T-cell (primary cell): ENCODE measurements at regions not wholly inside any gene's neighbourhood (a gene's known extent, or its start where the extent isn't known, plus 50 kb on each side); places are given as distances from the start of the nearest gene placed in this dataset.

Experiments used
- ATAC-seq, 4 experiments: fragments of 200-7000 bp in 3 of 4; fragments of 150-1000 bp in 1 of 4; cut with Tn5 transposase; replicated peaks in 1 of 4; 1 replicate in 3 of 4; 2 replicates in 1 of 4; pipeline ENCODE4 v1.10.0; 2021; ENCODE audit warnings: moderate library complexity in 3 of 4, mild to moderate bottlenecking in 2 of 4, moderate number of reproducible peaks in 1 of 4
- CTCF ChIA-PET, 2 donors: fragments of 300-600 bp; sonication (Branson Sonifier 250); formaldehyde crosslinking; loops; one replicate each; lab custom pipeline; 2022; ENCODE audit warnings: antibody characterized with exemption in 2 of 2; lab: Charles Lee
- POLR2A ChIA-PET, 2 donors: fragments of 300-600 bp; sonication (Branson Sonifier 250); formaldehyde crosslinking; loops; one replicate each; lab custom pipeline; 2022; ENCODE audit warnings: antibody characterized with exemption in 2 of 2; lab: Charles Lee
- DNase-seq, 35 experiments: peaks; one replicate each; pipeline versions ENCODE4 v3.0.0 to v3.0.0-alpha.2; 2013 to 2023
- H3K27ac ChIP-seq: one replicate; pipeline ENCODE4 v1.5.1; 2013; ENCODE audit warnings: low read length
- H3K27me3 ChIP-seq, 2 experiments: replicated peaks in 1 of 2; 1 replicate in 1 of 2; 2 replicates in 1 of 2; pipeline versions ENCODE4 v1.6.1 to v1.7.0; 2013; ENCODE audit warnings: low read length in 1 of 2, mixed read lengths in 1 of 2; ENCODE audit not compliant: control insufficient read depth in 2 of 2, insufficient read depth in 2 of 2; ENCODE audit errors: extremely low read depth in 1 of 2
- H3K36me3 ChIP-seq, 2 donors: 1 replicate in 1 of 2; 2 replicates in 1 of 2; pipeline versions ENCODE4 v1.6.1 to v1.7.0; 2013; ENCODE audit warnings: low read length in 1 of 2; ENCODE audit not compliant: control insufficient read depth in 2 of 2, insufficient read depth in 1 of 2; ENCODE audit errors: extremely low read depth in 1 of 2
- H3K4me1 ChIP-seq, 2 experiments: 1 replicate in 1 of 2; 2 replicates in 1 of 2; pipeline versions ENCODE4 v1.6.1 to v1.7.0; 2013; ENCODE audit warnings: low read length in 2 of 2, mixed read lengths in 1 of 2; ENCODE audit not compliant: insufficient read depth in 2 of 2, control insufficient read depth in 1 of 2; ENCODE audit errors: extremely low read depth in 1 of 2
- H3K4me3 ChIP-seq, 2 donors: 1 replicate in 1 of 2; 2 replicates in 1 of 2; pipeline versions ENCODE4 v1.5.1 to v1.7.0; 2013; ENCODE audit warnings: mild to moderate bottlenecking in 2 of 2, low read length in 1 of 2, moderate library complexity in 1 of 2; ENCODE audit not compliant: control insufficient read depth in 1 of 2; ENCODE audit errors: extremely low read depth in 1 of 2
- H3K9me3 ChIP-seq: 2 replicates; pipeline ENCODE4 v1.7.0; 2013
- H3K27ac Mint-ChIP-seq, 2 donors: one replicate each; pipeline ENCODE4 v1.8.0; 2020 to 2021; ENCODE audit warnings: mild to moderate bottlenecking in 2 of 2, mixed read lengths in 2 of 2
- H3K27me3 Mint-ChIP-seq, 2 donors: one replicate each; pipeline ENCODE4 v1.8.0; 2021 to 2022; ENCODE audit warnings: mixed read lengths in 2 of 2
- H3K36me3 Mint-ChIP-seq: one replicate; pipeline ENCODE4 v1.8.0; 2021; ENCODE audit warnings: mixed read lengths
- H3K4me1 Mint-ChIP-seq, 3 donors: one replicate each; pipeline ENCODE4 v1.8.0; 2020 to 2022; ENCODE audit warnings: mixed read lengths in 3 of 3, mild to moderate bottlenecking in 1 of 3
- H3K4me3 Mint-ChIP-seq, 3 donors: one replicate each; pipeline ENCODE4 v1.8.0; 2020 to 2022; ENCODE audit warnings: mild to moderate bottlenecking in 3 of 3, mixed read lengths in 3 of 3, moderate library complexity in 3 of 3
- H3K9me3 Mint-ChIP-seq, 3 donors: one replicate each; pipeline ENCODE4 v1.8.0; 2020 to 2022; ENCODE audit warnings: mixed read lengths in 3 of 3
- WGBS: methylation state at CpG from one replicate; pipeline ENCODE4 v1.1.5; 2013; ENCODE audit warnings: missing lambda C conversion rate; ENCODE audit not compliant: insufficient coverage; 5-methylcytosine and 5-hydroxymethylcytosine counted together

- peaks cover 0 to 3% of the 10 kb centered on the region in 2 donors for H3K27me3 Mint-ChIP-seq
- peaks cover 0 to 1% (median 0%) of the 10 kb centered on the region in 3 donors for H3K4me1 Mint-ChIP-seq
- H3K9me3 Mint-ChIP-seq, result peaks cover 0 to 3% (median 0%) of the 10 kb centered on the region in 3 donors
- H3K4me3 ChIP-seq, result no peak overlapping the region
- no peak for ATAC-seq
- no peaks in the 10 kb centered on the region for H3K36me3 ChIP-seq
- DNase-seq, result no peak
- no peak overlapping the region for H3K4me3 Mint-ChIP-seq
- H3K27me3 ChIP-seq, result no peaks in the 10 kb centered on the region
- POLR2A ChIA-PET, result interaction anchor here in 1 of 2 donors (0.6 kb wide), 1 partner anchor 41 kb away, joined by 3 read pairs; no protein-coding TSS in a partner anchor
- WGBS, result 100% methylated on average over 1 of the region's 3 CpGs
- H3K27ac ChIP-seq, result no peak overlapping the region
- H3K9me3 ChIP-seq, result no peaks in the 10 kb centered on the region
- H3K27ac Mint-ChIP-seq, result no peak overlapping the region
- no peaks in the 10 kb centered on the region for H3K36me3 Mint-ChIP-seq
- no peaks in the 10 kb centered on the region for H3K4me1 ChIP-seq
- CTCF ChIA-PET, result no interaction called here
Measured at GRCh38 chr16:75911896-75912295, 185.6 kb upstream of the CPHXL start.

- H3K36me3 Mint-ChIP-seq, result no peaks in the 10 kb centered on the region
- CTCF ChIA-PET, result no interaction called here
Measured at GRCh38 chr16:75913958-75914357, 187.7 kb upstream of the CPHXL start.

GRCh38 chr16:75916451-75916850 is 190.2 kb upstream of the CPHXL start:
- H3K9me3 Mint-ChIP-seq, result peaks cover 0 to 7% (median 0%) of the 10 kb centered on the region in 3 donors
- Histone ChIP-seq H3K9me3 (no peaks in the 10 kb centered on the region), H3K4me3 (no peak overlapping the region), H3K36me3 (no peaks in the 10 kb centered on the region), H3K27me3 (no peaks in the 10 kb centered on the region), H3K4me1 (no peaks in the 10 kb centered on the region), H3K27ac (no peak overlapping the region)
- peaks cover 0 to 8% of the 10 kb centered on the region in 2 donors for H3K27me3 Mint-ChIP-seq
- no peak overlapping the region for H3K4me3 Mint-ChIP-seq
- POLR2A ChIA-PET, result no interaction called here
- no peaks in the 10 kb centered on the region for H3K4me1 Mint-ChIP-seq
- CTCF ChIA-PET, result no interaction called here
- no peak overlapping the region for H3K27ac Mint-ChIP-seq
- WGBS, result no CpG with 5 or more reads among the region's 6 CpGs
- no peak for ATAC-seq
- DNase-seq, result no peak
- H3K36me3 Mint-ChIP-seq, result no peaks in the 10 kb centered on the region

More at GRCh38 chr16:75913958-75914357, 187.7 kb upstream of the CPHXL start:
- Histone ChIP-seq H3K4me3 (no peak overlapping the region), H3K9me3 (no peaks in the 10 kb centered on the region), H3K36me3 (no peaks in the 10 kb centered on the region), H3K4me1 (no peaks in the 10 kb centered on the region), H3K27me3 (no peaks in the 10 kb centered on the region), H3K27ac (no peak overlapping the region)
- WGBS, result no CpG with 5 or more reads among the region's 1 CpG
- Mint-ChIP-seq H3K27me3 (peaks cover 0 to 3% of the 10 kb centered on the region in 2 donors), H3K9me3 (peaks cover 0 to 3% (median 0%) of the 10 kb centered on the region in 3 donors), H3K27ac (no peak overlapping the region), H3K4me3 (no peak overlapping the region), H3K4me1 (peaks cover 0 to 1% (median 0%) of the 10 kb centered on the region in 3 donors)
- no peak for DNase-seq
- ATAC-seq, result no peak
- POLR2A ChIA-PET, result no interaction called here

- no CpG with 5 or more reads among the region's 1 CpG for WGBS
- Histone ChIP-seq H3K9me3 (no peaks in the 10 kb centered on the region), H3K4me1 (no peaks in the 10 kb centered on the region), H3K4me3 (no peak overlapping the region), H3K27me3 (no peaks in the 10 kb centered on the region), H3K36me3 (no peaks in the 10 kb centered on the region), H3K27ac (no peak overlapping the region)
- CTCF ChIA-PET, result no interaction called here
- Mint-ChIP-seq H3K36me3 (no peaks in the 10 kb centered on the region), H3K27me3 (peaks cover 0 to 5% of the 10 kb centered on the region in 2 donors), H3K9me3 (peaks cover 0 to 7% (median 0%) of the 10 kb centered on the region in 3 donors), H3K4me1 (no peaks in the 10 kb centered on the region), H3K4me3 (no peak overlapping the region), H3K27ac (no peak overlapping the region)
- no peak for ATAC-seq
- no peak for DNase-seq
- POLR2A ChIA-PET, result no interaction called here
Measured at GRCh38 chr16:75918109-75918508, 191.8 kb upstream of the CPHXL start.

- Histone ChIP-seq H3K4me3 (no peak overlapping the region), H3K27ac (no peak overlapping the region), H3K9me3 (no peaks in the 10 kb centered on the region), H3K27me3 (no peaks in the 10 kb centered on the region), H3K36me3 (no peaks in the 10 kb centered on the region), H3K4me1 (no peaks in the 10 kb centered on the region)
- CTCF ChIA-PET, result no interaction called here
- ATAC-seq, result no peak
- DNase-seq, result no peak
- Mint-ChIP-seq H3K36me3 (no peaks in the 10 kb centered on the region), H3K4me3 (no peak overlapping the region), H3K4me1 (no peaks in the 10 kb centered on the region), H3K27me3 (peaks cover 0 to 5% of the 10 kb centered on the region in 2 donors), H3K27ac (no peak overlapping the region), H3K9me3 (peaks cover 0 to 7% (median 0%) of the 10 kb centered on the region in 3 donors)
- POLR2A ChIA-PET, result no interaction called here
- WGBS, result 100% methylated on average over 3 of the region's 5 CpGs
Measured at GRCh38 chr16:75919664-75920063, 193.4 kb upstream of the CPHXL start.

- H3K4me1 Mint-ChIP-seq, result no peaks in the 10 kb centered on the region
- H3K9me3 ChIP-seq, result no peaks in the 10 kb centered on the region
- no peaks in the 10 kb centered on the region for H3K4me1 ChIP-seq
- H3K27ac ChIP-seq, result no peak overlapping the region
- CTCF ChIA-PET, result no interaction called here
- WGBS, result 60% methylated on average over 1 of the region's 2 CpGs
- peaks cover 0 to 5% (median 0%) of the 10 kb centered on the region in 3 donors for H3K9me3 Mint-ChIP-seq
- no peak overlapping the region for H3K4me3 Mint-ChIP-seq
- peaks cover 0 to 7% of the 10 kb centered on the region in 2 donors for H3K27me3 Mint-ChIP-seq
- H3K36me3 ChIP-seq, result no peaks in the 10 kb centered on the region
- H3K27me3 ChIP-seq, result no peaks in the 10 kb centered on the region
- H3K4me3 ChIP-seq, result no peak overlapping the region
- H3K27ac Mint-ChIP-seq, result no peak overlapping the region
- POLR2A ChIA-PET, result no interaction called here
- ATAC-seq (no peak), DNase-seq (no peak)
- H3K36me3 Mint-ChIP-seq, result no peaks in the 10 kb centered on the region
Measured at GRCh38 chr16:75921281-75921680, 195.0 kb upstream of the CPHXL start.

- H3K36me3 Mint-ChIP-seq, result no peaks in the 10 kb centered on the region
- no peak for ATAC-seq
- H3K4me3 Mint-ChIP-seq, result no peak overlapping the region
- no peaks in the 10 kb centered on the region for H3K9me3 ChIP-seq
- no peaks in the 10 kb centered on the region for H3K4me1 ChIP-seq
- peaks cover 0 to 4% (median 0%) of the 10 kb centered on the region in 3 donors for H3K9me3 Mint-ChIP-seq
- DNase-seq, result no peak
- no peaks in the 10 kb centered on the region for H3K4me1 Mint-ChIP-seq
- POLR2A ChIA-PET, result no interaction called here
- no peak overlapping the region for H3K27ac ChIP-seq
- H3K4me3 ChIP-seq, result no peak overlapping the region
- H3K27ac Mint-ChIP-seq, result no peak overlapping the region
- H3K27me3 Mint-ChIP-seq, result peaks cover 0 to 7% of the 10 kb centered on the region in 2 donors
- no peaks in the 10 kb centered on the region for H3K27me3 ChIP-seq
- CTCF ChIA-PET, result no interaction called here
- WGBS, result no CpG with 5 or more reads among the region's 3 CpGs
- no peaks in the 10 kb centered on the region for H3K36me3 ChIP-seq
Measured at GRCh38 chr16:75922250-75922649, 196.0 kb upstream of the CPHXL start.
